GM21390 (cell line): ENCODE measurements at regions not wholly inside any gene's neighbourhood (a gene's known extent, or its start where the extent isn't known, plus 50 kb on each side); places are given as distances from the start of the nearest gene placed in this dataset.

Experiments
- ATAC-seq: cut with Tn5 transposase; IDR thresholded peaks from one replicate; pipeline ENCODE4 v1.9.1; 2021; ENCODE audit not compliant: unreplicated experiment

DNA sequence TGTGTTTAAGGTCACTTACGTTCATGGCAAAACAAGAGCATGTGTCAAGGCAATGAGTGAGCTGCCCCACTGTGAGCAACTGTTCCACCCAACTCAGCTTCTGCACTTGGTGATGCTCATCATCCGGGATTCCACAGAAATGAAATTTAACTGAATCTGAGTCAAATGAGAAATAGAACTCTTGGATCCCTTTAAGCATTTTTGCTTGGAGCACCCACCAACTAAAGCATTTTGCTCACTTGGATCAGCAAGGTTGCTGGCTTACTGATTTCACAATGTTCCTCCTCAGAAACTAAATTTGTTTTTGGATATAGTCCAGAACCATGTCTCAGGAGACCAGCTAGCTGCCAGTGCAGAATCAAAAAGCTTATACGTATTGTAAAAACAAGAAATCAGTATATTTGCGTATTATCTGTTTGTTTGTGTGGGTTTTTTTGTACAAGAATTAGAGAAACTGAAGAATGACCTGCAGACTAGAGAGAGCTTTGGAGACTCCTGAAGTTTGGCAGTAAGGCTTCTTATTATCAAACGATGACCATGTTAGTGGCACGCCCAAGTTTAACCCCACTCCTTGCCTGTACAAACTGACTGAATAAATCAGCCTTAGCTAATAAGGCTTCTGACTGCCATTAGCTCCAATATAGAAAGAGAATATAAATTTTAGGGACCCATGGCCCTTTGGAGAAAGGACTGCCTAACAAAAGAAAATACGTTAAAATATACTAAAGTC lies 153.8 kb upstream of the FST start:
- no peak for ATAC-seq

GRCh38 chr5:53327811-53328334 lies 152.6 kb upstream of the FST start:
- no peak for ATAC-seq

DNA sequence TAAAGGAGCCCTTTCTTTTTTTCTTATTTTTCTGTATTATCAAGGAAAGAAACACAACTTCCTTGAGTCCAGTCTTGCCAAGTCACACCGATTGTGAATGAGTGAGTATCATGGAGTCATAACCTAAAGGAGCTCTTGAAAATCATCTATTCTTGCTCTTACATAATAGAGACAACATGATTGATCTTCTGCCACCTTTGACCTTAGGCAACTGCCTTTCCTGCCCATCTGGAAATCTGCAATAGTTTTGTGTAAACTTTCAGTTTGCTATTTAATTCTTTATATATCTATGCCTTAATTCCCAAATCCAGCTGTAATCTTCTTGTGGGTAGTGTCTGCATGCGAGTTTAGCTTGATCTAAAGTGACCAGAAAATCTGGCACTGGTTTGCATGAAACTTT lies 149.9 kb upstream of the FST start:
- no peak for ATAC-seq

GRCh38 chr5:53331463-53331862 lies 149.0 kb upstream of the FST start:
- no peak for ATAC-seq

- no peak for ATAC-seq
Observed at GRCh38 chr5:53333160-53333559, 147.3 kb upstream of the FST start.

GRCh38 chr5:53334431-53334941 lies 145.9 kb upstream of the FST start:
- ATAC-seq: no peak

- ATAC-seq: no peak
Observed at GRCh38 chr5:53335115-53335514, 145.3 kb upstream of the FST start.

- ATAC-seq: no peak
Observed at GRCh38 chr5:53337827-53338226, 142.6 kb upstream of the FST start.

DNA sequence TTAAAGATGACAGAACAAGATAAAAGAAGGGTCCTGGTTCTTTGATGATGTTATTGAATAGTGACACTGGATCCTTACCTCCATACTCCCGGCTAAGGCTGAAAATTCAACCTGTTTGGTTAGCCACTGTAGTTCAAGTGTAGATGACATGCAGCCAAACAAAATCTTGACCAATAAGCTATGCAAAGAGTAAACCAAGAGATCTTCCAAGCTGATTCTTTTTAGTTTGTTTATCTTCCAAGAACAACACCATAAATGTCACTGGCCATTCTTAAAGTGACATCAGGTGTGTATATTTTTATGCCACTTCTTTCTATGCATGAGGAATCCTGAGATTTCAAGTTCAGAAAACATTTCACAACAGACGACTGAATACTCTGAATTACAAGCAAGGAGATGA lies 141.5 kb upstream of the FST start:
- no peak for ATAC-seq

GRCh38 chr5:53339962-53340540 lies 140.4 kb upstream of the FST start:
- no peak for ATAC-seq

DNA sequence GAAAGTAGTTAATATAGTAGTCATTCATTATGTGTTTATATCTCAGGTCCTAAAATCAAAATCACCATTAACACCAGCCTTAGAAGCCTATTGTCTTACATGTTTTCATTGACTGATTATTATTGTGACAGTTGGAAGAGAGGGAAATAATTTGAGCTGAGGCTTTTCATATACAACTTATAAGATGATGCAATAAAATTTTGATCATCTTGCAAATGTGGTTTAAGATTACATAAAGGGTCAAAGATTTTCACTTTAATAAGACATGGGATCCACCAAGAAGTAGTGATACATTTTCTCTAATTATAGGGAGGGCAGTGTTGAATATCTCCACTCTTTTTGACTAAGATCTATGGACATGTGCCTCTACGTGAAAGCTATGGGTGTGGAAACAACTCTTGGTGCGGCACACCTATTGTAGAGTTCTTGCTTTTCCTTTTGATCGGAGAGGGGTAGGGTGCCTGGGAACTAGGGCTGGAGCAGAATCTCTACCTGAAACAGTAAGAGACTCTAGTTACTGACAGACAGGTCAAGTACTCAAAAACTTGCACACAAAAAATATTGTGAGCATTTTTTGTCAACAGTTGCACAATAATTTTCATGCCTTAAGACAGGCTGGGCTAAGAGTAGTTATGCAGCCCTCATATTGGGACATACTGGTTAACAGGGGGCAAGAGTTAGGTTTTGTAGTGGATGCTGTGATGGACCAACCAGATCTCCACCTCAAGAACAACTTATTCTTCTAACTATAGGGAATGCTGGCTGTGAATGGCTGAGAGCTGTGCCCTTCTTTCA lies 139.3 kb upstream of the FST start:
- ATAC-seq: no peak

DNA sequence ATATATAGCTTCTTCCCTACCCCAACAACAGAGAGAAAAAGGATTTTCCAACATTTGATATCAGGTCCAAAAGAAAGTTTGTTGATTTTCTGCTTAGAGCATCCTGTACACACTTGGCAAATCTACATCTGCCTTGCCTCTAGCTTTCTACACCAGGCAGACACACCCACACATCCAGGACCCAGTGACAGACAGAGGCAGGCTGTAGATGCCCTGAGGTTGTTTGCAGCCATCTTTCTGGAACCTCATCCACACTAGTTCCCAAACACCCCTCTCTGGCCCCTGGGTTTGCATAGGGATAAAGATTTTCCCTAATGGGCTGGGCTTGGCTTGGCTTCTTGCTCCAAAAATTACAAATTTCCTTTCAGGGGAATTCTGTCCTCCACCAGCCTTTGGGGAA lies 138.2 kb upstream of the FST start:
- ATAC-seq: no peak

DNA sequence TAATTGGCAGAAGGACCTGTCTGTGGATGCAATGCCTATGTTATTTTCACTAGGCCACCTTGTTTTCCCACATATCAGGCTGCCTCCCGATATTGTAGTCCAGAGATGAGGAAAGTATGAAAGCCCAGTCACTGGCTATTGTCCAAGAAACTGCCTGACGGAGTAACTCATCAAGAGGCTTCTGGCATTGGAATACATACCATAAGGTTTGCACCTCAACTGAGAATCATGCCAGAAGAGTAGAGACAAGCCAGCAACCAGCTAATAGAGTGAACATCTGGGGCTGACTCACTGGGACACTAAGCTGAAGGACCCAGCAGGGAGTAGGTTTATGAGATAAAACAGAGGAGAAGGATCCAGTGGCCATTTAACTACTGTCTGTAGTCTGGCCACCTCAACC lies 137.2 kb upstream of the FST start:
- ATAC-seq: no peak

DNA sequence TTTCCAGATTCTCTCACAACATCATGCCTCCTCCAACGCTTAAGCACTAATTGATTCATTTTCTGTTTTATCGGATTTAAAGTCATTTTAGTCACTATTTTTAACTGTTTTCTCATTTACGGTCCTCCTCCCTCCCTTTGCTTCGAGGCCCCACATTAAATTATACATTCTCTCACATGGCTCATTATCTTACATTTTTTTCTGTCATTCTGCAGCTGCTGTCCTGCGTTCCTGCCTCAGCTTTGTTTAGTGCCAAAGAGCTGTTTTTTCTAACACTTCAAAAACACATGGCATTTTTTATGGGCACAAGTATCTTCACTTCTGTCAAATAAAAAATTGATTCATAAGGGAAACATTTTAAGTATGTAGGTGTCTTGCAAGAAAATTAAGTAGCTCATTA lies 130.1 kb upstream of the FST start:
- ATAC-seq: no peak

DNA sequence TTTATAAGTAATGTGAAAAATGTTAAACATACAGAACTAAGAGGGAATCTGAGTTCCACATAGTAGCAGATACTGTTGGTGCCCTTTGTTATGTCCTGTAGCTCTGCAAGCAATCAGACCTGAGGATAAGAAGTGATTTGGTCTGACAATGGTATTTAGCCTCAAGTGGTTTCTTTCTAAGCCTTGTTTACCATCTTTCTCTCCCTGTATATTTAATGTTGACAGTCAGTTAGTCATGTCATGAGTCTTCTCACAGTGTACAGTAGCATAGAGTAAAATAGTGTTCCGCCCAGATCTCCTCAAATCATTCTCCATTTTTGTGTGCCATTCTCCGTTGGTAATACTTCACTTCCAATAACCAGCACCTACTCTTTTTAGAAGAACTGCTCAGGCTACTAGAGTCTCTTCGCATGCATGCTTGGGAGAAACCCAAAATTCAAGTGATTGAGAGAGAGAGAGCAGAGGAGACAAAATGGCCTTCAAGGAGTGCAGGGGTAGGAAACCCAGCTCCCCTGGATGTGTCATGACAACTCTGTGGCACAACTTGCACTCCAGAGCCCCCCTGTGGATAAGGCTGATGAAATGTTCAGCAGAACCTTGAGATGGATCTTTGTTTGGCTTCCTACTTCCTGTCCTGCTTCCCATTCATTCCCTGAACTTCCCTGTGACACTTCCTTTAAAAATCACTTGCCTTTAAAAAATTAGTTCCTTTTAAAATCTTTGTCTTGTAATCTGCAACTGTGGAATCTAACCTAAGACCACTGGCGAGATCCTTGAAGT lies 129.2 kb upstream of the FST start:
- no peak for ATAC-seq

- no peak for ATAC-seq
Observed at GRCh38 chr5:53355316-53355715, 125.1 kb upstream of the FST start.

DNA sequence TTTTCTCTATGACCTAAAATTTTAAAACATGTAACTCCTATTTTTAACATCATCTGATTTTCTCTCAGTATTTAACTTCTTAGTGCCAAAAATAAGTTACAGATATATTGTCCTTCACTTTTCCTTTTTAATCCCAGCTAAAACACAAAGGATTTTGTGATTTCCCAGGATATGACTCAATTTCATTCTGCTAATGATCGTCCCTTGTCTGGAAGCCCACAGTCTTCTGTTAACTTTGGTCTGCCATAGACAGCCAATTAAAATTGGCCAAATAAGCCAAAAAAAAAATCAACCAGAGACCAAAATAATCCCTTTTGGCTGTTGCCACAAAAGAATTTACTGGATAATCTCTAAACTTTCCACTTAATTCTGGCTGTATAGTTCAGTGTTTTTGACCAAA lies 124.5 kb upstream of the FST start:
- ATAC-seq: no peak

- no peak for ATAC-seq
Observed at GRCh38 chr5:53357439-53357838, 123.0 kb upstream of the FST start.

DNA sequence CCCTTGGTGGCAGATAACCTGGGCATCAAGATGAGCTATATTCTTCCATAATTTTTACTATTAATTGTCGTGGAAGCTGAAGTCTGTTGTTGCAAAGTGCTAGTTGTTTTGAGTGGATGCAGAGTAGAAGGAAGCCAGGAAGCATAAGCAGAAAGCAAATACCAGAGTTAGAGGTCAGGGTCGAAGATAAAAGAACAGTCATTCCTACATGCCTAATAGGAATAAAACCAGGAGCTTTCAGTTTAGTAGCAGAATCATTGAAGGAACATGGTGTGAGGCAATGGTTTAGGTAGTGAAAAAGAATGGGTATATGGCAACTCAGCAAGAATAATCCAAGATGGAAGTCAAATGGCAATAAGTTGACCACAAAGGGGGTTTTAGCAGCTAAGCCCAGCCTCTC lies 121.6 kb upstream of the FST start:
- ATAC-seq: no peak

GRCh38 chr5:53359916-53360517 lies 120.4 kb upstream of the FST start:
- no peak for ATAC-seq

DNA sequence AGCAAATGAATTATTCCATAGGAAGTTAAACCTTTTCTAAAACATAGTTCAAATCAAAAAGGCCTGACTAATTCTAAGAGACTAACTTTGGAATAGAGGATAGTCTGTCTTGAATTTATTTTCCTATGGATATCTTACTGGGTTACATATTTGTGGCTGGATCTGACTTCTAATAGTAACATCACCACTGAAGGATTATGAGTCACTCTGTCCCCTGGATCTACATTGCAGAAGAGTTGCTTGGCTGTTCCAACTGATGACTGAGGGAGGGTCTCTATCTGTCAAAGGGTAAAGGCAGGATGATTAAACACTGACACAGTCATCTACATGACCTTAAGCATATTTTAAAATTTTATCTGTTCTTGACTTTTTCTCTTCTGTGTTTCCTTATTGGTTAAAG lies 119.6 kb upstream of the FST start:
- no peak for ATAC-seq
